GM12878 (cell line): ENCODE measurements at regions not wholly inside any gene's neighbourhood (a gene's known extent, or its start where the extent isn't known, plus 50 kb on each side); places are given as distances from the start of the nearest gene placed in this dataset.

Experiments used
- ATAC-seq: fragments of 200-7000 bp; cut with Tn5 transposase; 3 replicates; pipeline ENCODE4 v1.9.1; 2020; ENCODE audit warnings: mild to moderate bottlenecking, moderate library complexity
- BruUV-seq: library from RNA; stranded (reverse); fragments of 400-500 nt; replicated peaks from 2 replicates; lab custom pipeline; 2021; lab: Mats Ljungman, UMichigan
- CTCF ChIA-PET: fragments of 300-600 bp; sonication (Branson Sonifier 250); formaldehyde crosslinking; extraction: SDS; loops from one replicate; lab custom pipeline; 2021; ENCODE audit warnings: inconsistent platforms; lab: Yijun Ruan, JAX
- POLR2A ChIA-PET: fragments of 350-600 bp; formaldehyde crosslinking; extraction: SDS; loops from one replicate; lab custom pipeline; 2021; ENCODE audit warnings: inconsistent platforms; lab: Charles Lee
- RAD21 ChIA-PET: fragments of 300-600 bp; sonication (Branson Sonifier 250); formaldehyde crosslinking; loops from one replicate; lab custom pipeline; 2023; ENCODE audit warnings: antibody characterized with exemption; ENCODE audit not compliant: unreplicated experiment; lab: Charles Lee
- SMC1A ChIA-PET: fragments of 300-600 bp; sonication (Branson Sonifier 250); formaldehyde crosslinking; loops from one replicate; lab custom pipeline; 2023; ENCODE audit not compliant: unreplicated experiment, uncharacterized antibody; lab: Charles Lee
- DNase-seq: peaks from one replicate; pipeline ENCODE4 v3.0.0-alpha.2; 2011; ENCODE audit warnings: low read depth, low spot score
- FAIRE-seq: peaks from 3 replicates; lab custom pipeline; 2011; peaks lifted over from hg19 to GRCh38; lab: Jason Lieb, UNC
- H2AFZ ChIP-seq: 2 replicates; pipeline ENCODE4 v1.6.0; 2011; ENCODE audit warnings: low read depth, low read length, control low read depth; ENCODE audit not compliant: control insufficient read depth
- H3K27ac ChIP-seq: 2 replicates; pipeline ENCODE4 v1.5.1; 2011; ENCODE audit warnings: control low read depth; ENCODE audit not compliant: control insufficient read depth, insufficient read depth
- H3K27me3 ChIP-seq, 2 experiments: replicated peaks in 1 of 2; 2 replicates each; pipeline versions ENCODE4 v1.6.0 to v1.6.1; 2011; ENCODE audit warnings: low read length in 1 of 2; ENCODE audit not compliant: control insufficient read depth in 2 of 2, insufficient read depth in 2 of 2
- H3K36me3 ChIP-seq, 2 experiments: 2 replicates each; pipeline ENCODE4 v1.5.1; 2011; ENCODE audit warnings: low read length in 1 of 2; ENCODE audit not compliant: control insufficient read depth in 2 of 2, insufficient read depth in 2 of 2
- H3K4me1 ChIP-seq: 2 replicates; pipeline ENCODE4 v1.6.1; 2011; ENCODE audit warnings: mild to moderate bottlenecking, low read length, moderate library complexity, mixed read lengths; ENCODE audit not compliant: control insufficient read depth, insufficient read depth
- H3K4me2 ChIP-seq: 2 replicates; pipeline ENCODE4 v1.6.0; 2011; ENCODE audit warnings: control low read depth; ENCODE audit not compliant: control insufficient read depth, insufficient read depth
- H3K4me3 ChIP-seq: fragments of 200-600 bp; sonication (generic); 2 replicates; pipeline ENCODE4 v1.5.1; 2016
- H3K79me2 ChIP-seq: 2 replicates; pipeline ENCODE4 v1.6.0; 2011; ENCODE audit warnings: low read length; ENCODE audit not compliant: control insufficient read depth, insufficient read depth
- H3K9ac ChIP-seq: 2 replicates; pipeline ENCODE4 v1.8.0; 2011; ENCODE audit warnings: low read length, control low read depth, mixed read lengths; ENCODE audit not compliant: control insufficient read depth, insufficient read depth
- H3K9me3 ChIP-seq: replicated peaks from 3 replicates; pipeline ENCODE4 v1.5.1; 2011; ENCODE audit warnings: mild to moderate bottlenecking, low read length; ENCODE audit not compliant: control insufficient read depth, insufficient read depth
- H4K20me1 ChIP-seq: 2 replicates; pipeline ENCODE4 v1.6.0; 2011; ENCODE audit not compliant: control insufficient read depth, insufficient read depth
- BRCA1 ChIP-seq: IDR thresholded peaks from 2 replicates; pipeline ENCODE4 v1.6.1; 2011; ENCODE audit warnings: low read depth, low read length, improper control_type of control experiment
- CBFB ChIP-seq: IDR thresholded peaks from 2 replicates; pipeline ENCODE4 v1.6.1; 2016; ENCODE audit warnings: antibody characterized with exemption, low read depth
- ESRRA ChIP-seq: IDR thresholded peaks from 2 replicates; pipeline ENCODE4 v1.6.1; 2012; ENCODE audit warnings: mild to moderate bottlenecking, low read length, improper control_type of control experiment
- MEF2A ChIP-seq: IDR thresholded peaks from 2 replicates; pipeline ENCODE4 v1.6.1; 2011; ENCODE audit warnings: low read depth, mild to moderate bottlenecking, low read length, moderate library complexity; ENCODE audit not compliant: insufficient read depth
- MEF2B ChIP-seq: fragments of 450-650 bp; IDR thresholded peaks from 2 replicates; pipeline ENCODE4 v1.6.1; 2018; ENCODE audit warnings: mild to moderate bottlenecking, moderate library complexity; ENCODE audit not compliant: partially characterized antibody, poor library complexity, severe bottlenecking
- MTA2 ChIP-seq: fragments of 450-650 bp; IDR thresholded peaks from 2 replicates; pipeline ENCODE4 v1.6.1; 2016; ENCODE audit warnings: low read depth, mild to moderate bottlenecking, moderate library complexity
- NFIC ChIP-seq: IDR thresholded peaks from 2 replicates; pipeline ENCODE4 v1.6.1; 2012; ENCODE audit warnings: low read depth, mild to moderate bottlenecking, inconsistent platforms, low read length, moderate library complexity
- PAX8 ChIP-seq: fragments of 450-650 bp; IDR thresholded peaks from 2 replicates; pipeline ENCODE4 v1.6.1; 2017; ENCODE audit warnings: mild to moderate bottlenecking, moderate library complexity
- RB1 ChIP-seq: fragments of 450-650 bp; formaldehyde crosslinking; IDR thresholded peaks from 2 replicates; pipeline ENCODE4 v1.6.1; 2017; ENCODE audit warnings: mild to moderate bottlenecking, borderline replicate concordance
- RFX5 ChIP-seq: IDR thresholded peaks from 2 replicates; pipeline ENCODE4 v1.6.1; 2011; ENCODE audit warnings: low read depth, low read length, improper control_type of control experiment
- SPI1 ChIP-seq: IDR thresholded peaks from 2 replicates; pipeline ENCODE4 v1.6.1; 2011; ENCODE audit warnings: low read depth, mild to moderate bottlenecking, low read length, moderate library complexity, borderline replicate concordance; ENCODE audit not compliant: insufficient read depth
- TCF12 ChIP-seq: IDR thresholded peaks from 2 replicates; pipeline ENCODE4 v1.6.1; 2011; ENCODE audit warnings: low read depth, mild to moderate bottlenecking, low read length
- YY1 ChIP-seq: IDR thresholded peaks from 2 replicates; pipeline ENCODE4 v1.6.1; 2011; ENCODE audit warnings: low read depth, mild to moderate bottlenecking, low read length
- ZNF622 ChIP-seq: fragments of 450-650 bp; IDR thresholded peaks from 2 replicates; pipeline ENCODE4 v1.6.1; 2017; ENCODE audit warnings: mild to moderate bottlenecking, inconsistent platforms
- WGBS: methylation state at CpG from one replicate; pipeline ENCODE4 v1.1.6; 2016; ENCODE audit warnings: low lambda C conversion rate; ENCODE audit not compliant: insufficient replicate concordance, insufficient coverage; ENCODE audit errors: missing lambda C conversion rate; 5-methylcytosine and 5-hydroxymethylcytosine counted together
- in situ Hi-C: fragments of 300-500 bp; cut with MboI; formaldehyde crosslinking; loops from 9 replicates; pipeline ENCODE4 v1.14.3; 2018; ENCODE audit warnings: mixed read lengths
- intact Hi-C: fragments of 100-400 bp; cut with micrococcal nuclease; formaldehyde crosslinking; loops from one replicate; pipeline ENCODE4 v1.14.2; 2022; ENCODE audit not compliant: unreplicated experiment
- TF ChIP-seq, protein P1 (sequence below): fragments of 450-650 bp; formaldehyde crosslinking; IDR thresholded peaks from 2 replicates; pipeline ENCODE4 v1.4.0; 2020; ENCODE audit warnings: mild to moderate bottlenecking, moderate library complexity
- TF ChIP-seq, protein P2 (sequence below): fragments of 450-650 bp; formaldehyde crosslinking; IDR thresholded peaks from 2 replicates; pipeline ENCODE4 v1.4.0; 2022; ENCODE audit warnings: mild to moderate bottlenecking, moderate library complexity
- TF ChIP-seq, protein P3 (sequence below): IDR thresholded peaks from 2 replicates; pipeline ENCODE4 v1.6.1; 2011; ENCODE audit warnings: mild to moderate bottlenecking, low read depth, low read length, moderate library complexity; ENCODE audit not compliant: insufficient replicate concordance

DNA sequence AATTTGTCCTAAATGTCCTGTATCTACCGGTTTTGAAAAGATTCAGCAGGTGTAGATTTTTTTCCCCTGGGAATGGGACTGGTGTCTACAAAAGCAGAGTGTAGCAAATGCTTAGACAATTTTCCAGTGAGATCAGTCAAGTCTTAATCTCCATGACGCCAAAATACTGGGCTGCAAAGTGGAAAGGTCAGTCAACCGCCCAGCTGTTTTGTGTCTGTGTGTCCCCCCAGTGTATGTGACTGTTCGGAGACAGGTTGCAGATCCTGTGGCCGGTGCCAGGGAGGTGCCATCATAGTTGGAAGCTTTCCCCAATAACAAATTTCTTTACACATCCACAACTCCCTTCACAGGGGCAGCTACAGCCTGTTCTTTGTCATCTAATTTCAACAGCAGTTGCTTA, 263.8 kb downstream of the ARHGAP12 start:
- H3K9me3 ChIP-seq = no peaks in the 10 kb centered on the region
- no peak for FAIRE-seq
- CTCF ChIA-PET = no interaction called here
- 30% methylated on average over 5 of the region's 5 CpGs for WGBS
- intact Hi-C loops = no loop called here
- no peak overlapping the region for H3K27ac ChIP-seq
- no peak for ATAC-seq
- no peaks in the 10 kb centered on the region for H3K79me2 ChIP-seq
- SMC1A ChIA-PET = no interaction called here
- no peak overlapping the region for H3K9ac ChIP-seq
- no TSS peak for BruUV-seq
- no peak overlapping the region for H2AFZ ChIP-seq
- H3K36me3 ChIP-seq = no peaks in the 10 kb centered on the region
- POLR2A ChIA-PET = no interaction called here
- DNase-seq = no peak
- TF ChIP-seq, protein P1, sequence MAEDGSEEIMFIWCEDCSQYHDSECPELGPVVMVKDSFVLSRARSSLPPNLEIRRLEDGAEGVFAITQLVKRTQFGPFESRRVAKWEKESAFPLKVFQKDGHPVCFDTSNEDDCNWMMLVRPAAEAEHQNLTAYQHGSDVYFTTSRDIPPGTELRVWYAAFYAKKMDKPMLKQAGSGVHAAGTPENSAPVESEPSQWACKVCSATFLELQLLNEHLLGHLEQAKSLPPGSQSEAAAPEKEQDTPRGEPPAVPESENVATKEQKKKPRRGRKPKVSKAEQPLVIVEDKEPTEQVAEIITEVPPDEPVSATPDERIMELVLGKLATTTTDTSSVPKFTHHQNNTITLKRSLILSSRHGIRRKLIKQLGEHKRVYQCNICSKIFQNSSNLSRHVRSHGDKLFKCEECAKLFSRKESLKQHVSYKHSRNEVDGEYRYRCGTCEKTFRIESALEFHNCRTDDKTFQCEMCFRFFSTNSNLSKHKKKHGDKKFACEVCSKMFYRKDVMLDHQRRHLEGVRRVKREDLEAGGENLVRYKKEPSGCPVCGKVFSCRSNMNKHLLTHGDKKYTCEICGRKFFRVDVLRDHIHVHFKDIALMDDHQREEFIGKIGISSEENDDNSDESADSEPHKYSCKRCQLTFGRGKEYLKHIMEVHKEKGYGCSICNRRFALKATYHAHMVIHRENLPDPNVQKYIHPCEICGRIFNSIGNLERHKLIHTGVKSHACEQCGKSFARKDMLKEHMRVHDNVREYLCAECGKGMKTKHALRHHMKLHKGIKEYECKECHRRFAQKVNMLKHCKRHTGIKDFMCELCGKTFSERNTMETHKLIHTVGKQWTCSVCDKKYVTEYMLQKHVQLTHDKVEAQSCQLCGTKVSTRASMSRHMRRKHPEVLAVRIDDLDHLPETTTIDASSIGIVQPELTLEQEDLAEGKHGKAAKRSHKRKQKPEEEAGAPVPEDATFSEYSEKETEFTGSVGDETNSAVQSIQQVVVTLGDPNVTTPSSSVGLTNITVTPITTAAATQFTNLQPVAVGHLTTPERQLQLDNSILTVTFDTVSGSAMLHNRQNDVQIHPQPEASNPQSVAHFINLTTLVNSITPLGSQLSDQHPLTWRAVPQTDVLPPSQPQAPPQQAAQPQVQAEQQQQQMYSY (CRISPR knock-in tag) = no peak
- no peak for TF ChIP-seq SPI1
- no peak for TF ChIP-seq CBFB
- no peak for TF ChIP-seq ZNF622
- TF ChIP-seq TCF12 = no peak
- TF ChIP-seq ESRRA = no peak
- no peak for TF ChIP-seq MEF2A
- TF ChIP-seq, protein P2, sequence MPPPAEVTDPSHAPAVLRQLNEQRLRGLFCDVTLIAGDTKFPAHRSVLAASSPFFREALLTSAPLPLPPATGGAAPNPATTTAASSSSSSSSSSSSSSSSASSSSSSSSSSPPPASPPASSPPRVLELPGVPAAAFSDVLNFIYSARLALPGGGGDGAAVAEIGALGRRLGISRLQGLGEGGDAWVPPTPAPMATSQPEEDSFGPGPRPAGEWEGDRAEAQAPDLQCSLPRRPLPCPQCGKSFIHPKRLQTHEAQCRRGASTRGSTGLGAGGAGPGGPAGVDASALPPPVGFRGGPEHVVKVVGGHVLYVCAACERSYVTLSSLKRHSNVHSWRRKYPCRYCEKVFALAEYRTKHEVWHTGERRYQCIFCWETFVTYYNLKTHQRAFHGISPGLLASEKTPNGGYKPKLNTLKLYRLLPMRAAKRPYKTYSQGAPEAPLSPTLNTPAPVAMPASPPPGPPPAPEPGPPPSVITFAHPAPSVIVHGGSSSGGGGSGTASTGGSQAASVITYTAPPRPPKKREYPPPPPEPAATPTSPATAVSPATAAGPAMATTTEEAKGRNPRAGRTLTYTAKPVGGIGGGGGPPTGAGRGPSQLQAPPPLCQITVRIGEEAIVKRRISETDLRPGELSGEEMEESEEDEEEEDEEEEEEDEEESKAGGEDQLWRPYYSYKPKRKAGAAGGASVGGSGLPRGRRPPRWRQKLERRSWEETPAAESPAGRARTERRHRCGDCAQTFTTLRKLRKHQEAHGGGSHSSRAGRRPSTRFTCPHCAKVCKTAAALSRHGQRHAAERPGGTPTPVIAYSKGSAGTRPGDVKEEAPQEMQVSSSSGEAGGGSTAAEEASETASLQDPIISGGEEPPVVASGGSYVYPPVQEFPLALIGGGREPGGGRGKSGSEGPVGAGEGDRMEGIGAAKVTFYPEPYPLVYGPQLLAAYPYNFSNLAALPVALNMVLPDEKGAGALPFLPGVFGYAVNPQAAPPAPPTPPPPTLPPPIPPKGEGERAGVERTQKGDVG (CRISPR knock-in tag) = no peak
- TF ChIP-seq NFIC = no peak
- TF ChIP-seq RFX5 = no peak
- TF ChIP-seq MEF2B = no peak
- no peak for TF ChIP-seq MTA2
- TF ChIP-seq BRCA1 = no peak
- no peak for TF ChIP-seq RB1
- TF ChIP-seq, protein P3, sequence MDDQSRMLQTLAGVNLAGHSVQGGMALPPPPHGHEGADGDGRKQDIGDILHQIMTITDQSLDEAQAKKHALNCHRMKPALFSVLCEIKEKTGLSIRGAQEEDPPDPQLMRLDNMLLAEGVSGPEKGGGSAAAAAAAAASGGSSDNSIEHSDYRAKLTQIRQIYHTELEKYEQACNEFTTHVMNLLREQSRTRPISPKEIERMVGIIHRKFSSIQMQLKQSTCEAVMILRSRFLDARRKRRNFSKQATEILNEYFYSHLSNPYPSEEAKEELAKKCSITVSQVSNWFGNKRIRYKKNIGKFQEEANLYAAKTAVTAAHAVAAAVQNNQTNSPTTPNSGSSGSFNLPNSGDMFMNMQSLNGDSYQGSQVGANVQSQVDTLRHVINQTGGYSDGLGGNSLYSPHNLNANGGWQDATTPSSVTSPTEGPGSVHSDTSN = no peak
- TF ChIP-seq YY1 = no peak
- no peak for TF ChIP-seq PAX8
- no peaks in the 10 kb centered on the region for H3K27me3 ChIP-seq
- H3K4me2 ChIP-seq = no peak overlapping the region
- RAD21 ChIA-PET = no interaction called here
- in situ Hi-C loops = no loop called here
- no peaks in the 10 kb centered on the region for H4K20me1 ChIP-seq
- H3K4me3 ChIP-seq = no peak overlapping the region
- no peaks in the 10 kb centered on the region for H3K4me1 ChIP-seq
